LNCaP clone FGC (cell line): ENCODE measurements at regions not wholly inside any gene's neighbourhood (a gene's known extent, or its start where the extent isn't known, plus 50 kb on each side); places are given as distances from the start of the nearest gene placed in this dataset.
"Not testable (repeated sequence)": the region's sequence is repeated elsewhere in the genome, so short reads cannot be mapped to it uniquely, and the experiment has no call there.

Source experiments
- DNase-seq: peaks from one replicate; pipeline ENCODE4 v3.0.0-alpha.2; 2011; ENCODE audit warnings: low read depth
- H3K4me3 ChIP-seq: 2 replicates; pipeline ENCODE4 v1.5.1; 2011; ENCODE audit warnings: mild to moderate bottlenecking, low read depth, low read length, control low read depth
- TF ChIP-seq, protein P1 (sequence below): IDR thresholded peaks from 2 replicates; pipeline ENCODE4 v1.5.1; 2012; ENCODE audit warnings: mild to moderate bottlenecking; ENCODE audit not compliant: control insufficient read depth, insufficient read depth; ENCODE audit errors: extremely low read depth

DNA sequence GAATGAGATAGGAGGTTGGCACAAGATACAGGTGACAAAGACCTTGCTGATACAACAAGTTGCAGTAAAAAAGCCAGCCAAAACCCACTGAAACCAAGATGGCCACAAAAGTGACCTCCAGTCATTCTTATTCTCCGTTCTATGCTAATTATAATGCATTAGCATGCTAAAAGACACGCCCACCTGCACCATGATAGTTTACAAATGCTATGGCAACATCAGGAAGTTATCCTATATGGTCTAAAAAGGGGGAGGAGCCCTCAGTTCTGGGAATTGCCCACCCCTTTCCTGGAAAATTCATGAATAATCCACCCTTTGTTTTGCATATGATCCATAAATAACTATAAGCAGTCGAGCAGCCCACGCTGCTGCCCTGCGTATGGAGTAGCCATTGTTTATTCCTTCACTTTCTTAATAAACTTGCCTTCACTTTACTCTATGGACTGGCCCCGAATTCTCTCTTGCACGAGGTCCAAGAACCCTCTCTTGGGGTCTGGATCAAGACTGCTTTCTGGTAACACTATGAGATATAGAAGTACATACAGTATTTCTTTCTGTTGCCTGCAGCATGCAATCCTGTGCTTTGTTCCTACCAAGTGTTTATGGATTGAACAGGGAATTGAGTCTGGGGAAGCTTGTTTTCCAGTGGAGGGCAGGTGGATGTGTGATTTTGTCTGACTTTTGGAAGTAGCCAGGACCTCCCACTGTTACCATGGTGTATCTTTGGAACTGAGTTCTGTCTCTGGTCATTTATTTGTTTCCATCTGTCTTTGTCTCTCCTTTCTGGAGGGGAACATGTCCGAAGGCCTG, 72.0 kb upstream of the TGM3 start:
- H3K4me3 ChIP-seq, result no peak overlapping the region
- DNase-seq, result no peak
- TF ChIP-seq, protein P1, sequence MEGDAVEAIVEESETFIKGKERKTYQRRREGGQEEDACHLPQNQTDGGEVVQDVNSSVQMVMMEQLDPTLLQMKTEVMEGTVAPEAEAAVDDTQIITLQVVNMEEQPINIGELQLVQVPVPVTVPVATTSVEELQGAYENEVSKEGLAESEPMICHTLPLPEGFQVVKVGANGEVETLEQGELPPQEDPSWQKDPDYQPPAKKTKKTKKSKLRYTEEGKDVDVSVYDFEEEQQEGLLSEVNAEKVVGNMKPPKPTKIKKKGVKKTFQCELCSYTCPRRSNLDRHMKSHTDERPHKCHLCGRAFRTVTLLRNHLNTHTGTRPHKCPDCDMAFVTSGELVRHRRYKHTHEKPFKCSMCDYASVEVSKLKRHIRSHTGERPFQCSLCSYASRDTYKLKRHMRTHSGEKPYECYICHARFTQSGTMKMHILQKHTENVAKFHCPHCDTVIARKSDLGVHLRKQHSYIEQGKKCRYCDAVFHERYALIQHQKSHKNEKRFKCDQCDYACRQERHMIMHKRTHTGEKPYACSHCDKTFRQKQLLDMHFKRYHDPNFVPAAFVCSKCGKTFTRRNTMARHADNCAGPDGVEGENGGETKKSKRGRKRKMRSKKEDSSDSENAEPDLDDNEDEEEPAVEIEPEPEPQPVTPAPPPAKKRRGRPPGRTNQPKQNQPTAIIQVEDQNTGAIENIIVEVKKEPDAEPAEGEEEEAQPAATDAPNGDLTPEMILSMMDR, result no peak

DNA sequence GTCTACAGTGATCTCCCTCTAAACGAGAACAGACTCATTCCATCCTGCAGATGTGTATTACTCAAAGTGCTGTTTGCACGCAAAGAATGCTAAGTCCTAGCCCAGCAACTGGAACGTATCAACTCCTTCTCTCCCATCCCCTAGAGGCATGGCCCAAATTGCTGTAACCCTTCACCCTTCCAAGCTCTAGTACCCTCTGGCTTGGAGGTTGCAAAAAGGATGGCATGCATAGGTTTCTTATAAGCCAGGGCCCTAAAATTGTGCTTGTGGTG, 71.5 kb upstream of the TGM3 start:
- TF ChIP-seq, protein P1, result no peak
- no peak for DNase-seq
- no peak overlapping the region for H3K4me3 ChIP-seq

DNA sequence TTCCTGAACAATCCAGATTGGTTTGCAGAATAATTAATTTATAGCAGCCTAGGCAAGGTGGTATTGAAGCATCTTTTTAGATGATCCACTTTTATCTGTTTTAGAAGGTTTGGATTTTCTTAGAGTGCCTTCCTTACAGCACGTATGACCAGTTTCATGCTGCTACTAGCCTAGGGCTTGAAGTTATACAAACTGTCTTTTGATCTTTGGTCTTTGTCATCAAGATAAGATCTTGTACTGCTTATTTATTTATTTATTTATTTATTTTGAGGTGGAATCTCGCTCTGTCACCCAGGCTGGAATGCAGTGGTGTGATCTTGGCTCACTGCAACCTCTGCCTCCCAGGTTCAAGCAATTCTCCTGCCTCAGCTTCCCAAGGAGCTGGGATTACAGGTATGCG, 68.5 kb upstream of the TGM3 start:
- H3K4me3 ChIP-seq, DNase-seq: not testable (repeated sequence)

DNA sequence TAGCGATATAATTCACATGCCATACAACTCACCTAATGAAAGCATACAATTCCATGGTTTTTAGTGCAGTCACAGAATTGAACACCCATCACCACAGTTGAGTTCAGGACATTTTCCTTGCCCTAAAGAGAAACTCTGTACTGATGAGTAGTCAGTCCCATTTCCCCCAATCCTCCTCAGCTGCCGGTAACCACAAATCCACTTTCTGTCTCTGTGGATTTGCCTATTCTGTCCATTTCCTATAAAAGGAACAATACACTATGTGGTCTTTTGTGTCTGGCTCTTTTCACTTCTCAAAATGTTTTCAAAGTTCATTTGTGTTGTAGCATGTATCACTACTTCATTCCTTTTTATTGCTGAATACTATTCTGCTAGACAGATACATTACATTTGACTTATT, 67.9 kb upstream of the TGM3 start:
- DNase-seq, result no peak
- H3K4me3 ChIP-seq, result no peak overlapping the region
- TF ChIP-seq, protein P1, result no peak

DNA sequence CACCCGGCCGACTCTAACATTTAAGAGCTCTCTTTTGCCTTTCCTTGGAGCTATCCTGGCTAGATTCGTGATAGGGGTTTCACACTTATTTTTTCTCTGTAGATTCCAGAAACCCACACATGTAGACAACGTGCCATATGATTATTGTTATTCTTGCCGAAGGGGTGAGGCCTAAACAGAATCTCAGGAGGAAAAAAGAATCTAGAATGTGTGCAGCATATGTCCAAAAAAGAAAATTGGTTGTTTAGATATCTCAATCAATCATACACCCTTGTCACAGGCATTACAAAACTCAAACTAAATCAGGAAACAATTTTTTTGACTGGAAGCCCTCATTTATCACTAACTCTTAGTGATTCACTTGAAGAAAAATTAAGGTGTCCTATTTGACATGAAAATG, 66.9 kb upstream of the TGM3 start:
- TF ChIP-seq, protein P1, result no peak
- no peak for DNase-seq

DNA sequence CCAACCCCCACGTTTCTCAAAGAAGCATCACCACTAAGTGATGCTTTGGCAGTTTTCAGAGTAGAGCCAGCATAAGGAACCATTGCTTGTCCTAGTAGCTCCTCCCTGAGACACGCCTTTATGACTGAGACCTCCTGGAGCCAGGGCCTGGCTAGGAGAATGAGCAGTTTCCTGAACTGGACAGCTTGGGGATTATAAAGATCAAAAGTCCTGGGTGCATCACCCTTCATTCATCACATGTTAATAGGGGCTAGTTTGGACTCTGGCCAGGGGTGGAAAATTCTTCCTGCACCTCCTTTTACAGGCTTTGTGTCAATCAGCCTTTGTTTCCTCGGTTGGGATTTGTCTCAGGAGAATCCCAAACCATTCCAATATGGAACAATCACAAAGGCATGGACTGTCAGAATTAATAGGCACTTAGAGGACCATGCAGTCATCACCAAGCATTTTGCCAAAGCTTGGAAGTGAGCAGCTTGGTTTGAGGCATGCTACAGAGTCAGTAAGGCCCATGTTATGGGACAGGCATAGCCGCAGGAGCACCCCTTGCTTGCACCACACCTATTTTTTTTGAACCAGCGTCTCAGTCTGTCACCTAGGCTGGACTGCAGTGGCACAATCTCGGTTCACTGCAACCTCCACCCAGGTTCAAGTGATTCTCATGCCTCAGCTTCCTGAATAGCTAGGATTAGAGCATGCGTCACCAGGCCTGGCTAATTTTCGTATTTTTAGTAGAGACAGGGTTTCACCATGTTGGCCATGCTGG, 64.9 kb upstream of the TGM3 start:
- no peak overlapping the region for H3K4me3 ChIP-seq
- TF ChIP-seq, protein P1, result no peak
- DNase-seq, result no peak

More for the DNA sequence above, 66.9 kb upstream of the TGM3 start:
- H3K4me3 ChIP-seq, result no peak overlapping the region

DNA sequence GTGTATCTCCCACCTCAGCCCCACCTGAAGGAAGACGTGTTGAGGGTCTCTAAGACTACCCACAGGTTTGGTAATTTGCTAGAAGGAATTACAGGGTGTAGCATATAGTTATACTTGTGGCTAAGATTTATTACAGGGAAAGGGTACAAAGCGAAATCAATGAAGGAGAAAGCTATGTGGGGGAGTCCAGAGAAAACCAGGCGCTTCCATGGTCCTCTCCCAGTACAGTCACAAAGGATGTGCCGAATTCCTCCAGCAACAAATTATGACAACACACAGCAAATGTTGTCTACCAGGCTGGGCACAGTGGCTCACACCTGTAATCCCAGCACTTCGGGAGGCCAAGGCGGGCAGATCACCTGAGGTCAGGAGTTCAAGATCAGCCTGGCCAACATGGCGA, 64.1 kb upstream of the TGM3 start:
- H3K4me3 ChIP-seq, result no peak overlapping the region
- DNase-seq, result no peak
- TF ChIP-seq, protein P1, result no peak
